Neural cell (in vitro differentiated cells): ENCODE measurements at regions not wholly inside any gene's neighbourhood (a gene's known extent, or its start where the extent isn't known, plus 50 kb on each side); places are given as distances from the start of the nearest gene placed in this dataset.

ENCODE experiments used
- EZH2 ChIP-seq: fragments of 200-600, 300-800 bp; shearing (Covaris generic), sonication (generic); IDR thresholded peaks from 2 replicates; pipeline ENCODE4 v1.6.1; 2014; ENCODE audit warnings: antibody characterized with exemption, low read length, borderline replicate concordance, mild to moderate bottlenecking; ENCODE audit not compliant: insufficient read depth, poor library complexity, severe bottlenecking
- POLR2AphosphoS5 ChIP-seq: IDR thresholded peaks from 2 replicates; pipeline ENCODE4 v1.6.1; 2012
- RAD21 ChIP-seq: fragments of 450-650 bp; conservative IDR thresholded peaks from 2 replicates; pipeline ENCODE4 v1.6.1; 2014; ENCODE audit warnings: antibody characterized with exemption, mild to moderate bottlenecking, moderate library complexity
- TF ChIP-seq, protein P1 (sequence below): fragments of 450-650 bp; IDR thresholded peaks from 2 replicates; pipeline ENCODE4 v1.5.1; 2014; ENCODE audit warnings: antibody characterized with exemption, mild to moderate bottlenecking, moderate library complexity; ENCODE audit not compliant: poor library complexity, severe bottlenecking
- TF ChIP-seq, protein P2 (sequence below): IDR thresholded peaks from 2 replicates; pipeline ENCODE4 v1.6.1; 2012; ENCODE audit warnings: borderline replicate concordance

DNA sequence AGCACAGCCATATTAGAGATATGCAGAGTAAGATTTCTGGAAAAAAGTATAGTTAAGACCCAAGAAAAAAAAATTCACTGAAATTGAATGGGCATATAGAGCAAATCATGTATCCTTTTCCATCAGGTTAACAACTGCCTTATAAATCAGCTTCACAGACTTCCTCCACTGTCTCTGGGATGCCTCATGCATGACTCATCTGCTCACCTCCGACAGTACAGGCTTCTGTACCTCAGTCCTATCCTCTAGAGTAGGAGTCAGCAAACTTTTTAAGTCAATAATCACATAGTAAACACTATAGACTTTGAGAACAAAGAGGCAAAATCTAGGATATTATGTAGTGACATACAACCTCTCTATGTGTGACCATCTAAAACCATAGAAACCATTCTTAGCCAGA is 211.6 kb upstream of the SP8 start:
- TF ChIP-seq EZH2 (no peak), RAD21 (no peak), POLR2AphosphoS5 (no peak)
- TF ChIP-seq, protein P1, sequence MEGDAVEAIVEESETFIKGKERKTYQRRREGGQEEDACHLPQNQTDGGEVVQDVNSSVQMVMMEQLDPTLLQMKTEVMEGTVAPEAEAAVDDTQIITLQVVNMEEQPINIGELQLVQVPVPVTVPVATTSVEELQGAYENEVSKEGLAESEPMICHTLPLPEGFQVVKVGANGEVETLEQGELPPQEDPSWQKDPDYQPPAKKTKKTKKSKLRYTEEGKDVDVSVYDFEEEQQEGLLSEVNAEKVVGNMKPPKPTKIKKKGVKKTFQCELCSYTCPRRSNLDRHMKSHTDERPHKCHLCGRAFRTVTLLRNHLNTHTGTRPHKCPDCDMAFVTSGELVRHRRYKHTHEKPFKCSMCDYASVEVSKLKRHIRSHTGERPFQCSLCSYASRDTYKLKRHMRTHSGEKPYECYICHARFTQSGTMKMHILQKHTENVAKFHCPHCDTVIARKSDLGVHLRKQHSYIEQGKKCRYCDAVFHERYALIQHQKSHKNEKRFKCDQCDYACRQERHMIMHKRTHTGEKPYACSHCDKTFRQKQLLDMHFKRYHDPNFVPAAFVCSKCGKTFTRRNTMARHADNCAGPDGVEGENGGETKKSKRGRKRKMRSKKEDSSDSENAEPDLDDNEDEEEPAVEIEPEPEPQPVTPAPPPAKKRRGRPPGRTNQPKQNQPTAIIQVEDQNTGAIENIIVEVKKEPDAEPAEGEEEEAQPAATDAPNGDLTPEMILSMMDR, result no peak
- TF ChIP-seq, protein P2, sequence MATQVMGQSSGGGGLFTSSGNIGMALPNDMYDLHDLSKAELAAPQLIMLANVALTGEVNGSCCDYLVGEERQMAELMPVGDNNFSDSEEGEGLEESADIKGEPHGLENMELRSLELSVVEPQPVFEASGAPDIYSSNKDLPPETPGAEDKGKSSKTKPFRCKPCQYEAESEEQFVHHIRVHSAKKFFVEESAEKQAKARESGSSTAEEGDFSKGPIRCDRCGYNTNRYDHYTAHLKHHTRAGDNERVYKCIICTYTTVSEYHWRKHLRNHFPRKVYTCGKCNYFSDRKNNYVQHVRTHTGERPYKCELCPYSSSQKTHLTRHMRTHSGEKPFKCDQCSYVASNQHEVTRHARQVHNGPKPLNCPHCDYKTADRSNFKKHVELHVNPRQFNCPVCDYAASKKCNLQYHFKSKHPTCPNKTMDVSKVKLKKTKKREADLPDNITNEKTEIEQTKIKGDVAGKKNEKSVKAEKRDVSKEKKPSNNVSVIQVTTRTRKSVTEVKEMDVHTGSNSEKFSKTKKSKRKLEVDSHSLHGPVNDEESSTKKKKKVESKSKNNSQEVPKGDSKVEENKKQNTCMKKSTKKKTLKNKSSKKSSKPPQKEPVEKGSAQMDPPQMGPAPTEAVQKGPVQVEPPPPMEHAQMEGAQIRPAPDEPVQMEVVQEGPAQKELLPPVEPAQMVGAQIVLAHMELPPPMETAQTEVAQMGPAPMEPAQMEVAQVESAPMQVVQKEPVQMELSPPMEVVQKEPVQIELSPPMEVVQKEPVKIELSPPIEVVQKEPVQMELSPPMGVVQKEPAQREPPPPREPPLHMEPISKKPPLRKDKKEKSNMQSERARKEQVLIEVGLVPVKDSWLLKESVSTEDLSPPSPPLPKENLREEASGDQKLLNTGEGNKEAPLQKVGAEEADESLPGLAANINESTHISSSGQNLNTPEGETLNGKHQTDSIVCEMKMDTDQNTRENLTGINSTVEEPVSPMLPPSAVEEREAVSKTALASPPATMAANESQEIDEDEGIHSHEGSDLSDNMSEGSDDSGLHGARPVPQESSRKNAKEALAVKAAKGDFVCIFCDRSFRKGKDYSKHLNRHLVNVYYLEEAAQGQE, result no peak
